ENCODE measurements at regions not wholly inside any gene's neighbourhood (a gene's known extent, or its start where the extent isn't known, plus 50 kb on each side); places are given as distances from the start of the nearest gene placed in this dataset.

DNA sequence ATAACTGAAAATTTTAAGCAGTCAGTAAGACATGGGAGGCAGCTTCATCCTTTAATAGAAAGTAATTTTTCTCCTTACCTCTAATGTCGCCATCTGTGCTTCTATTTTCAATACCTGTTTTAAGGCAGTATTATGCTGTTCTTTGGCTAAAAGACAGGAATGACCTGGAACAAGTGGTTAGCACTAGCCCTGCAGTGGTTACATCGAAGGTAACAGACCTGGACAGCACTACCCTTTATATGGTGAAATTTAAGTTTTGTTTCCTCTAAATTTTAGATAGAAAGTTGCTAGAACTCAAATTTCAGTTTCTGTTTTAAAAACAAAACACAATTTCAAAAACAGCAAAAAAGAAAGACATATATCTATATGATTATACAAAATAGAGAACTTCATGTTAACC lies 534.1 kb upstream of the CDH6 start:
- no peak overlapping the region for H3K4me3 ChIP-seq
- no peaks in the 10 kb centered on the region for H3K4me1 ChIP-seq (ENCODE audit: control insufficient read depth in 1 of 2, low read depth in 2 of 2)
- H3K9me3 ChIP-seq = no peaks in the 10 kb centered on the region
- no peaks in the 10 kb centered on the region for H3K27me3 ChIP-seq (replicated peaks; ENCODE audit: insufficient read depth)
- H3K27ac ChIP-seq = no peak overlapping the region
- ATAC-seq (ENCODE audit: insufficient number of reproducible peaks, low FRiP score, low read depth) (no peak), DNase-seq (ENCODE audit: low spot score) (no peak)
- TF ChIP-seq, protein P1, sequence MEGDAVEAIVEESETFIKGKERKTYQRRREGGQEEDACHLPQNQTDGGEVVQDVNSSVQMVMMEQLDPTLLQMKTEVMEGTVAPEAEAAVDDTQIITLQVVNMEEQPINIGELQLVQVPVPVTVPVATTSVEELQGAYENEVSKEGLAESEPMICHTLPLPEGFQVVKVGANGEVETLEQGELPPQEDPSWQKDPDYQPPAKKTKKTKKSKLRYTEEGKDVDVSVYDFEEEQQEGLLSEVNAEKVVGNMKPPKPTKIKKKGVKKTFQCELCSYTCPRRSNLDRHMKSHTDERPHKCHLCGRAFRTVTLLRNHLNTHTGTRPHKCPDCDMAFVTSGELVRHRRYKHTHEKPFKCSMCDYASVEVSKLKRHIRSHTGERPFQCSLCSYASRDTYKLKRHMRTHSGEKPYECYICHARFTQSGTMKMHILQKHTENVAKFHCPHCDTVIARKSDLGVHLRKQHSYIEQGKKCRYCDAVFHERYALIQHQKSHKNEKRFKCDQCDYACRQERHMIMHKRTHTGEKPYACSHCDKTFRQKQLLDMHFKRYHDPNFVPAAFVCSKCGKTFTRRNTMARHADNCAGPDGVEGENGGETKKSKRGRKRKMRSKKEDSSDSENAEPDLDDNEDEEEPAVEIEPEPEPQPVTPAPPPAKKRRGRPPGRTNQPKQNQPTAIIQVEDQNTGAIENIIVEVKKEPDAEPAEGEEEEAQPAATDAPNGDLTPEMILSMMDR (IDR thresholded peaks at IDR 0.05) = no peak
- H3K36me3 ChIP-seq = no peaks in the 10 kb centered on the region

DNA sequence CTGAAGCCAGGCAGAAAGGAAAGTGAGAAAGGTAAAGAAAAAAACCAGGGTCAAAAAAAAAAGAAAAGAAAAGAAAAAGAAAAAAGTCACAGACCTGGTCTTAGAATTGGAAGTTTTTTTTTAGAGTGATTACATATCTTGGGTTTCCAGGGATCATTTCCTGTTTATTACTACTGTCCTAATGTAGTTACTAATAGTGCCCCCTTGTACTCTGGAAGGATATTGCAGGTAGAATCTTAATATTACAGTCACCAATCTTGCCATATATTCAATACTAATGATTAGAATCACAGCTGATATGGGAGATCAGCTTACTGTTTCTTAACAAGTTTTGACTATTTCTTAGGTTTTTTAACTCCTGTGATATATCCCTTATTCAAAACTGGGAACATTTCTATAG lies 543.2 kb upstream of the CDH6 start:
- H3K27ac ChIP-seq = no peak overlapping the region

DNA sequence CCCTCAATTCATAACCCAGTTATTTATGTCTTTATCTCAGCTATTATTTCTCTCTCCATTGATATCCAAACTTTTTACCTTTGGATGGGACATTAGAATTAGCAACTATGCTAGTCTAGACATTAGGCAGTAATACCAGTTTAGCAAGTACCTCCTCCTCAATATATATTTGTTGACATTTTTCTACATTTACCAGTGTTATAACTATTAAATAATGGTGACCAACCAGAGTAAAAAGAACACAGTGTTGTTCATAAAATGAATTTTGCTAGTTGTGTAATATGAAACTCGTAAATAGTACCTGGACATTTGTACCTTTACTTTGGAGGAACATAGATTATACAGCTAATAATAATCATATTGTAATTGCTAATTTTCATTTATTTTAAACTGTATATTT lies 554.6 kb upstream of the CDH6 start:
- H3K27ac ChIP-seq = no peak overlapping the region
- H3K27me3 ChIP-seq (replicated peaks; ENCODE audit: insufficient read depth) = no peaks in the 10 kb centered on the region
- no peak for ATAC-seq (ENCODE audit: insufficient number of reproducible peaks, low FRiP score, low read depth)
- no peaks in the 10 kb centered on the region for H3K36me3 ChIP-seq
- H3K4me3 ChIP-seq = no peak overlapping the region
- DNase-seq (ENCODE audit: low spot score) = no peak
- H3K9me3 ChIP-seq = peaks cover 3% of the 10 kb centered on the region
- TF ChIP-seq, protein P1 (IDR thresholded peaks at IDR 0.05) = no peak
- H3K4me1 ChIP-seq (ENCODE audit: control insufficient read depth in 1 of 2, low read depth in 2 of 2) = no peaks in the 10 kb centered on the region

More for the DNA sequence above, 543.2 kb upstream of the CDH6 start:
- DNase-seq (ENCODE audit: low spot score) (no peak), ATAC-seq (ENCODE audit: insufficient number of reproducible peaks, low FRiP score, low read depth) (no peak)
- Histone ChIP-seq H3K9me3 (no peaks in the 10 kb centered on the region), H3K27me3 (replicated peaks; ENCODE audit: insufficient read depth) (no peaks in the 10 kb centered on the region), H3K4me3 (no peak overlapping the region), H3K36me3 (no peaks in the 10 kb centered on the region), H3K4me1 (ENCODE audit: control insufficient read depth in 1 of 2, low read depth in 2 of 2) (no peaks in the 10 kb centered on the region)
- TF ChIP-seq, protein P1 (IDR thresholded peaks at IDR 0.05) = no peak

DNA sequence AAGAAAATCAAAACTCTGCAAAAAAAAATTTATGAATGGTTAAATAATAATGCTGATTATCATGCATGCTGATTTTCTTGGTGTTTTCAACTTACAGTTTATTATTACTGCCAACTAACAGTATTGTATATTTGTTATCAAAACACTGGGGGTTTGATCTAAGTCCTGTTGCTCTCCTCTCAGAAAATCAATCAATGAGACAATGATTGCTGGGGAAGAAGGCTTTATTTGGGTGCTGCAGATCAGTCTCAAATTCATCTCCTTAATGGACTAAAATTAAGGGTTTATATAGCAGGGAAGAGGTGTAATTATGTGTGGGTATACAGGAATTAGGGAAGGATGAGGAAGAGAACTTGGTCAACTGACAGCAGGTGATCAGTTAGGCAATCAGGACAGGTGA lies 565.5 kb upstream of the CDH6 start:
- H3K27me3 ChIP-seq (replicated peaks; ENCODE audit: insufficient read depth) = no peaks in the 10 kb centered on the region
- H3K36me3 ChIP-seq = no peaks in the 10 kb centered on the region
- no peak overlapping the region for H3K4me3 ChIP-seq
- H3K4me1 ChIP-seq (ENCODE audit: control insufficient read depth in 1 of 2, low read depth in 2 of 2) = no peaks in the 10 kb centered on the region
- ATAC-seq (ENCODE audit: insufficient number of reproducible peaks, low FRiP score, low read depth) (no peak), DNase-seq (ENCODE audit: low spot score) (no peak)
- TF ChIP-seq, protein P1 (IDR thresholded peaks at IDR 0.05) = no peak
- no peak overlapping the region for H3K27ac ChIP-seq
- H3K9me3 ChIP-seq = no peaks in the 10 kb centered on the region

DNA sequence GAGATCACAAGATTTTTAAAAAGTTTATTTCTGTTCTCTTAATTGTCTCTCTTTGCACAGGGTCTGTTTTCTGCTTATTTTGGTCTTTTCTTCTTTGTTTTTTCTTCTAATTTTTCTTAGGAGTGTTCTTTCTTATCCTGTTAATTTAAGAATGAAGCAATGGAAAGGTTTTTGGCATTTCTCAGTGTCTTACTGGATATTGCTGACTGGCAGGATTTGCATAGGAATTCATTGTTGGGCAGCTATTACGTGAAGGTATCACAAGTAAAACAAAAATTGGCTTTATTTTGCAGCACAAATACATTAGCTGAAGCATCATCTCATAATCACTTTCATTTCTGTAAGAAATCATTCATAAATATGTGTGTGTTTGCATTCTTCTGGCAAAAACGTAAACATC lies 566.9 kb upstream of the CDH6 start:
- Histone ChIP-seq H3K36me3 (no peaks in the 10 kb centered on the region), H3K4me3 (no peak overlapping the region), H3K9me3 (no peaks in the 10 kb centered on the region), H3K4me1 (ENCODE audit: control insufficient read depth in 1 of 2, low read depth in 2 of 2) (no peaks in the 10 kb centered on the region), H3K27ac (no peak overlapping the region), H3K27me3 (replicated peaks; ENCODE audit: insufficient read depth) (no peaks in the 10 kb centered on the region)
- ATAC-seq (ENCODE audit: insufficient number of reproducible peaks, low FRiP score, low read depth) = no peak
- DNase-seq (ENCODE audit: low spot score) = no peak
- TF ChIP-seq, protein P1 (IDR thresholded peaks at IDR 0.05) = no peak
